HCT116 (cell line): ENCODE measurements at regions not wholly inside any gene's neighbourhood (a gene's known extent, or its start where the extent isn't known, plus 50 kb on each side); places are given as distances from the start of the nearest gene placed in this dataset.

Experiments
- ATAC-seq: fragments of 200-7000 bp; cut with Tn5 transposase; 2 replicates; pipeline ENCODE4 v1.9.1; 2020; ENCODE audit warnings: mild to moderate bottlenecking, moderate library complexity
- BruUV-seq: library from RNA; stranded (reverse); fragments of 400-500 nt; replicated peaks from 2 replicates; lab custom pipeline; 2021; lab: Mats Ljungman, UMichigan
- CTCF ChIA-PET: fragments of 300-600 bp; sonication (Branson Sonifier 250); formaldehyde crosslinking; loops from one replicate; lab custom pipeline; 2021; ENCODE audit warnings: antibody characterized with exemption; lab: Charles Lee
- POLR2A ChIA-PET: fragments of 300-600, 350-600 bp; sonication (Branson Sonifier 250); formaldehyde crosslinking; loops from one replicate; lab custom pipeline; 2021; ENCODE audit warnings: antibody characterized with exemption; lab: Charles Lee
- RAD21 ChIA-PET, 2 experiments: fragments of 300-600 bp; sonication (Branson Sonifier 250); formaldehyde crosslinking; loops; one replicate each; lab custom pipeline; 2023; ENCODE audit warnings: low total read pairs in 2 of 2; ENCODE audit not compliant: uncharacterized antibody in 2 of 2, unreplicated experiment in 2 of 2, low non-redundant PET in 1 of 2; lab: Charles Lee
- DNase-seq: peaks from one replicate; pipeline ENCODE4 v3.0.0-alpha.2; 2010; ENCODE audit warnings: low read depth, low spot score
- H2AFZ ChIP-seq: fragments of 200-600 bp; shearing (Covaris generic), sonication (generic); 2 replicates; pipeline ENCODE4 v1.6.1; 2017; ENCODE audit warnings: low read depth, mixed run types, mixed read lengths, antibody characterized with exemption, low read length; ENCODE audit not compliant: poor library complexity, severe bottlenecking
- H3K27ac ChIP-seq: 2 replicates; pipeline ENCODE4 v1.5.1; 2012; ENCODE audit warnings: low read depth, low read length
- H3K27me3 ChIP-seq: fragments of 200-600 bp; sonication (generic); 2 replicates; pipeline ENCODE4 v1.6.1; 2016; ENCODE audit warnings: mixed run types, low read length, mixed read lengths; ENCODE audit not compliant: insufficient read depth
- H3K36me3 ChIP-seq, 2 experiments: fragments of 200-500 bp in 1 of 2; fragments of 200-600 bp in 1 of 2; sonication (Bioruptor generic) in 1 of 2; sonication (generic) in 1 of 2; 2 replicates each; pipeline versions ENCODE4 v1.5.1 to v1.6.1; 2014 to 2016; ENCODE audit warnings: low read length in 2 of 2, inconsistent platforms in 1 of 2, mixed read lengths in 1 of 2, mixed run types in 1 of 2; ENCODE audit not compliant: insufficient read depth in 2 of 2, control insufficient read depth in 1 of 2
- H3K4me1 ChIP-seq, 2 experiments: fragments of 200-600 bp in 1 of 2; sonication (generic) in 1 of 2; 2 replicates each; pipeline versions ENCODE4 v1.5.1 to v1.6.1; 2012 to 2017; ENCODE audit warnings: low read length in 2 of 2, inconsistent platforms in 1 of 2, mild to moderate bottlenecking in 1 of 2, mixed read lengths in 1 of 2, mixed run types in 1 of 2, moderate library complexity in 1 of 2; ENCODE audit not compliant: insufficient read depth in 2 of 2, control insufficient read depth in 1 of 2
- H3K4me2 ChIP-seq: fragments of 200-600 bp; sonication (generic); 2 replicates; pipeline ENCODE4 v1.6.1; 2017; ENCODE audit warnings: mixed run types, low read length, mixed read lengths
- H3K4me3 ChIP-seq, 2 experiments: fragments of 200-600 bp in 1 of 2; sonication (generic) in 1 of 2; replicated peaks in 1 of 2; 2 replicates each; pipeline ENCODE4 v1.5.1; 2011 to 2016; ENCODE audit warnings: low read length in 2 of 2, control low read depth in 1 of 2, low read depth in 1 of 2, mild to moderate bottlenecking in 1 of 2, mixed read lengths in 1 of 2, mixed run types in 1 of 2
- H3K79me2 ChIP-seq: fragments of 200-600 bp; sonication (generic); 2 replicates; pipeline ENCODE4 v1.6.1; 2017; ENCODE audit warnings: mild to moderate bottlenecking, mixed run types, low read length, moderate library complexity, mixed read lengths; ENCODE audit not compliant: insufficient read depth
- H3K9ac ChIP-seq: fragments of 200-600 bp; sonication (generic); 2 replicates; pipeline ENCODE4 v1.6.1; 2016; ENCODE audit warnings: low read length, mixed read lengths
- H3K9me2 ChIP-seq: fragments of 200-600 bp; sonication (generic), shearing (Covaris generic); 2 replicates; pipeline ENCODE4 v1.6.1; 2017; ENCODE audit warnings: mixed run types, mild to moderate bottlenecking, moderate library complexity; ENCODE audit not compliant: insufficient read depth
- H3K9me3 ChIP-seq, 2 experiments: fragments of 200-500 bp in 1 of 2; fragments of 200-600 bp in 1 of 2; sonication (Bioruptor generic) in 1 of 2; sonication (generic) in 1 of 2; 2 replicates each; pipeline ENCODE4 v1.6.1; 2014 to 2017; ENCODE audit warnings: low read length in 2 of 2, mixed read lengths in 2 of 2, inconsistent platforms in 1 of 2, low read depth in 1 of 2, mild to moderate bottlenecking in 1 of 2, mixed run types in 1 of 2, moderate library complexity in 1 of 2; ENCODE audit not compliant: control insufficient read depth in 1 of 2, insufficient read depth in 1 of 2
- H4K20me1 ChIP-seq: fragments of 200-600 bp; sonication (generic), shearing (Covaris generic); 2 replicates; pipeline ENCODE4 v1.6.1; 2017; ENCODE audit warnings: mixed run types, mild to moderate bottlenecking, moderate library complexity; ENCODE audit not compliant: insufficient read depth
- ATF3 ChIP-seq: IDR thresholded peaks from 2 replicates; pipeline ENCODE4 v1.6.1; 2012
- CBX3 ChIP-seq: IDR thresholded peaks from 2 replicates; pipeline ENCODE4 v1.6.1; 2012; ENCODE audit warnings: low read depth
- CEBPB ChIP-seq: IDR thresholded peaks from 2 replicates; pipeline ENCODE4 v1.6.1; 2012; ENCODE audit warnings: low read depth
- CTCF ChIP-seq, 3 experiments: fragments of 200-600 bp in 1 of 3; sonication (generic) in 1 of 3; IDR thresholded peaks in 2 of 3; conservative IDR thresholded peaks in 1 of 3; 2 replicates each; pipeline ENCODE4 v1.5.1; 2012 to 2017; ENCODE audit warnings: low read depth in 2 of 3, low read length in 2 of 3, antibody characterized with exemption in 1 of 3, borderline replicate concordance in 1 of 3, control low read depth in 1 of 3, mild to moderate bottlenecking in 1 of 3, mixed read lengths in 1 of 3, mixed run types in 1 of 3, moderate library complexity in 1 of 3; ENCODE audit not compliant: insufficient read depth in 1 of 3
- EGR1 ChIP-seq: IDR thresholded peaks from 2 replicates; pipeline ENCODE4 v1.6.1; 2012; ENCODE audit warnings: low read depth
- EZH2 ChIP-seq: fragments of 200-600 bp; sonication (generic); IDR thresholded peaks from 2 replicates; pipeline ENCODE4 v1.6.1; 2017; ENCODE audit warnings: antibody characterized with exemption, mixed run types
- EZH2phosphoT487 ChIP-seq: fragments of 200-600 bp; IDR thresholded peaks from 2 replicates; pipeline ENCODE4 v1.6.1; 2018; ENCODE audit warnings: antibody characterized with exemption, borderline replicate concordance
- FOSL1 ChIP-seq: IDR thresholded peaks from 2 replicates; pipeline ENCODE4 v1.6.1; 2012; ENCODE audit warnings: low read depth
- JUND ChIP-seq: IDR thresholded peaks from 2 replicates; pipeline ENCODE4 v1.6.1; 2012
- MAX ChIP-seq: IDR thresholded peaks from 2 replicates; pipeline ENCODE4 v1.6.1; 2012
- POLR2AphosphoS5 ChIP-seq: IDR thresholded peaks from 2 replicates; pipeline ENCODE4 v1.6.1; 2011; ENCODE audit warnings: mild to moderate bottlenecking, low read depth, low read length, moderate library complexity
- RAD21 ChIP-seq: IDR thresholded peaks from 2 replicates; pipeline ENCODE4 v1.6.1; 2012; ENCODE audit warnings: low read depth, mild to moderate bottlenecking
- REST ChIP-seq: IDR thresholded peaks from 2 replicates; pipeline ENCODE4 v1.6.1; 2012; ENCODE audit warnings: low read depth
- SIN3A ChIP-seq: IDR thresholded peaks from 2 replicates; pipeline ENCODE4 v1.6.1; 2012; ENCODE audit warnings: low read depth
- SP1 ChIP-seq: IDR thresholded peaks from 2 replicates; pipeline ENCODE4 v1.6.1; 2012; ENCODE audit warnings: low read depth
- SRF ChIP-seq: IDR thresholded peaks from 2 replicates; pipeline ENCODE4 v1.6.1; 2012; ENCODE audit warnings: low read depth
- TCF7L2 ChIP-seq: IDR thresholded peaks from 2 replicates; pipeline ENCODE4 v1.7.0; 2011; ENCODE audit warnings: borderline replicate concordance, inconsistent platforms; ENCODE audit not compliant: insufficient read depth, insufficient read length; ENCODE audit errors: extremely low read depth
- YY1 ChIP-seq: IDR thresholded peaks from 2 replicates; pipeline ENCODE4 v1.6.1; 2011; ENCODE audit warnings: low read length, low read depth, moderate library complexity, mild to moderate bottlenecking; ENCODE audit not compliant: insufficient replicate concordance; ENCODE audit errors: extremely low read depth
- ZBTB33 ChIP-seq: IDR thresholded peaks from 2 replicates; pipeline ENCODE4 v1.6.1; 2011; ENCODE audit warnings: mild to moderate bottlenecking, low read length, moderate library complexity; ENCODE audit not compliant: insufficient replicate concordance; ENCODE audit errors: extremely low read depth
- ZNF274 ChIP-seq: fragments of 200-500 bp; sonication (Bioruptor generic); IDR thresholded peaks from 2 replicates; pipeline ENCODE4 v1.6.1; 2014; ENCODE audit warnings: mild to moderate bottlenecking, low read depth, low read length, inconsistent platforms
- intact Hi-C: fragments of 100-400 bp; cut with micrococcal nuclease; formaldehyde crosslinking; loops from 2 replicates; pipeline ENCODE4 v1.10.0; 2022

- CTCF ChIA-PET = no interaction called here
- Histone ChIP-seq H3K36me3 (no peaks in the 10 kb centered on the region), H3K9me3 (peaks cover 1 to 3% of the 10 kb centered on the region in 2 experiments; a peak in 2 of 4 replicates), H3K9me2 (no peaks in the 10 kb centered on the region), H2AFZ (no peak overlapping the region), H3K4me3 (no peak overlapping the region), H3K4me1 (no peaks in the 10 kb centered on the region), H3K27ac (no peak overlapping the region), H3K4me2 (no peak overlapping the region), H3K79me2 (no peaks in the 10 kb centered on the region), H4K20me1 (no peaks in the 10 kb centered on the region), H3K9ac (no peak overlapping the region)
- no peak for ATAC-seq
- RAD21 ChIA-PET = no interaction called here
- BruUV-seq = no TSS peak
- intact Hi-C loops = no loop called here
- no peak for TF ChIP-seq MAX
- no peak for TF ChIP-seq ZNF274
- TF ChIP-seq JUND = no peak
- no peak for TF ChIP-seq CBX3
- TF ChIP-seq SP1 = no peak
- no peak for TF ChIP-seq EZH2phosphoT487
- TF ChIP-seq RAD21 = no peak
- TF ChIP-seq TCF7L2 = no peak
- TF ChIP-seq YY1 = no peak
- no peak for TF ChIP-seq EGR1
- no peak for TF ChIP-seq ZBTB33
- no peak for TF ChIP-seq SIN3A
- no peak for TF ChIP-seq ATF3
- no peak for TF ChIP-seq POLR2AphosphoS5
- TF ChIP-seq CEBPB = no peak
- TF ChIP-seq FOSL1 = no peak
- TF ChIP-seq REST = no peak
- TF ChIP-seq EZH2 = no peak
- no peak for TF ChIP-seq CTCF (IDR thresholded peaks at IDR 0.05 in 2 of 3, conservative IDR thresholded peaks at IDR 0.05 in 1 of 3; ENCODE audit: borderline replicate concordance in 1 of 3, insufficient read depth in 1 of 3, low read depth in 2 of 3, low read length in 2 of 3)
- no peak for TF ChIP-seq SRF
- TF ChIP-seq, all 23 proteins: peak for 0
- peaks cover 20% of the 10 kb centered on the region; the same call in 1 of the 2 replicates for H3K27me3 ChIP-seq
- POLR2A ChIA-PET = no interaction called here
- DNase-seq = no peak
Measured at GRCh38 chr6:40188931-40189330, 254.7 kb upstream of the MOCS1 start.
